VCaP (cell line): ENCODE measurements at regions not wholly inside any gene's neighbourhood (a gene's known extent, or its start where the extent isn't known, plus 50 kb on each side); places are given as distances from the start of the nearest gene placed in this dataset.

Source experiments
- H3K27ac ChIP-seq: fragments of 450-650 bp; 2 replicates; pipeline ENCODE4 v1.5.1; 2017
- TF ChIP-seq, protein P1 (sequence below): fragments of 450-650 bp; conservative IDR thresholded peaks from 2 replicates; pipeline ENCODE4 v1.5.1; 2017; ENCODE audit warnings: mild to moderate bottlenecking, moderate library complexity

- H3K27ac ChIP-seq, result no peak overlapping the region
- TF ChIP-seq, protein P1, sequence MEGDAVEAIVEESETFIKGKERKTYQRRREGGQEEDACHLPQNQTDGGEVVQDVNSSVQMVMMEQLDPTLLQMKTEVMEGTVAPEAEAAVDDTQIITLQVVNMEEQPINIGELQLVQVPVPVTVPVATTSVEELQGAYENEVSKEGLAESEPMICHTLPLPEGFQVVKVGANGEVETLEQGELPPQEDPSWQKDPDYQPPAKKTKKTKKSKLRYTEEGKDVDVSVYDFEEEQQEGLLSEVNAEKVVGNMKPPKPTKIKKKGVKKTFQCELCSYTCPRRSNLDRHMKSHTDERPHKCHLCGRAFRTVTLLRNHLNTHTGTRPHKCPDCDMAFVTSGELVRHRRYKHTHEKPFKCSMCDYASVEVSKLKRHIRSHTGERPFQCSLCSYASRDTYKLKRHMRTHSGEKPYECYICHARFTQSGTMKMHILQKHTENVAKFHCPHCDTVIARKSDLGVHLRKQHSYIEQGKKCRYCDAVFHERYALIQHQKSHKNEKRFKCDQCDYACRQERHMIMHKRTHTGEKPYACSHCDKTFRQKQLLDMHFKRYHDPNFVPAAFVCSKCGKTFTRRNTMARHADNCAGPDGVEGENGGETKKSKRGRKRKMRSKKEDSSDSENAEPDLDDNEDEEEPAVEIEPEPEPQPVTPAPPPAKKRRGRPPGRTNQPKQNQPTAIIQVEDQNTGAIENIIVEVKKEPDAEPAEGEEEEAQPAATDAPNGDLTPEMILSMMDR, result no peak
Observed at GRCh38 chr1:29772584-29773100, 536.3 kb downstream of the PTPRU start.

- TF ChIP-seq, protein P1, result no peak
Observed at GRCh38 chr1:29767769-29768425, 531.6 kb downstream of the PTPRU start.

DNA sequence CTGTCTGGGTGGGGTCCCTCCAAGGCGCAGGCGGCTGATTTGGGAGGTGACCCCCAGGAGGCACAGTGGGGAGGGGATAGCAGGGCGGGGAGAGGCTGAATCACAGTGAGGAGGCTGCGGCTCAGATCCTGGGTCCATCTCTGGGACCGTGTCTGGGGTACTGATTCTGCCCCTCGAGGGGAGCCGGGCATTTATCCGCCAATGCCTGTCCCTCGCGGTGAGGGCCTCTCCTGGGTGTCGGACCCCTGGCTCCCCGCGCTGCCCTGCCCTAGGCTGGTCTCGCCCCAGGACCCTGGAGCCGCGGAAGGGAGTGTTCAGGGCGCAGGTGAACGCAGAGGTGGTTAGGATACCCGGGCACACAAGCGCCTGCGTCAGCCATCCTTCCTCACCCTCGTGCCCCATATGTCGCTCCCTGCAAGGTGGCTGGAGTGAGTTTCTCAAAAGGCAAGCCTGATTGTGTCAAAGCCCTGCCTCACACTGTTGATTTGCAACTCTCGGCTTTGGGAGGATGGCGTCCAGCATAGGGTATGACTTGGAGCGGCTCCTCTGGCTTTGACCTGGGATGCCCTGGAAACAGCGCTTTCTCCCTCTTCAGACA lies 530.9 kb downstream of the PTPRU start:
- no peak overlapping the region for H3K27ac ChIP-seq
- TF ChIP-seq, protein P1, result no peak

More at GRCh38 chr1:29767769-29768425, 531.6 kb downstream of the PTPRU start:
- H3K27ac ChIP-seq, result no peak overlapping the region

DNA sequence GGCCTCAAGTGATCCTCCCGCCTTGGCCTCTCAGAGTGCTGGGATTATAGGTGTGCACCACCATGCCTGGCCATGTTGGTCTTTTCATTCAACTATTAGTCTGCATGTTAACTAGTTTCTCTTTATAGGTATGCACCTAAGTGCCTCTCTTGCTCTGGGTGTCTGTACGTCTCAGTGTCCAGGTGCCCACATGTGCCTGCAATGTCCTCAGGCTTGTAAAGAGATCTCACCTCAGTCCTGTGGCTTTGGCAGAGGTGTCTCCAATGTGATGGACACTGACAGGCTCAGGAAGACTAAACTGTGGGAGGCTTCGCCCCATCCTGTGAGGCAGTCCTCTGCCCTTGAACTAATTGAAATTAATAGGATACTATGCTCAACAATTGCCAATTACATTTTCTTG lies 526.3 kb downstream of the PTPRU start:
- no peak overlapping the region for H3K27ac ChIP-seq
- TF ChIP-seq, protein P1, result no peak

- TF ChIP-seq, protein P1, result no peak
Observed at GRCh38 chr1:29761159-29761928, 525.0 kb downstream of the PTPRU start.

GRCh38 chr1:29760067-29760564 lies 523.8 kb downstream of the PTPRU start:
- no peak overlapping the region for H3K27ac ChIP-seq
- TF ChIP-seq, protein P1, result no peak

More at GRCh38 chr1:29761159-29761928, 525.0 kb downstream of the PTPRU start:
- H3K27ac ChIP-seq, result no peak overlapping the region
